T-cell (primary cell): ENCODE measurements at regions not wholly inside any gene's neighbourhood (a gene's known extent, or its start where the extent isn't known, plus 50 kb on each side); places are given as distances from the start of the nearest gene placed in this dataset.

Experiments used
- ATAC-seq, 4 experiments: fragments of 200-7000 bp in 3 of 4; fragments of 150-1000 bp in 1 of 4; cut with Tn5 transposase; replicated peaks in 1 of 4; 1 replicate in 3 of 4; 2 replicates in 1 of 4; pipeline ENCODE4 v1.10.0; 2021; ENCODE audit warnings: moderate library complexity in 3 of 4, mild to moderate bottlenecking in 2 of 4, moderate number of reproducible peaks in 1 of 4
- CTCF ChIA-PET, 2 donors: fragments of 300-600 bp; sonication (Branson Sonifier 250); formaldehyde crosslinking; loops; one replicate each; lab custom pipeline; 2022; ENCODE audit warnings: antibody characterized with exemption in 2 of 2; lab: Charles Lee
- POLR2A ChIA-PET, 2 donors: fragments of 300-600 bp; sonication (Branson Sonifier 250); formaldehyde crosslinking; loops; one replicate each; lab custom pipeline; 2022; ENCODE audit warnings: antibody characterized with exemption in 2 of 2; lab: Charles Lee
- DNase-seq, 35 experiments: peaks; one replicate each; pipeline versions ENCODE4 v3.0.0 to v3.0.0-alpha.2; 2013 to 2023
- H3K27ac ChIP-seq: one replicate; pipeline ENCODE4 v1.5.1; 2013; ENCODE audit warnings: low read length
- H3K27me3 ChIP-seq, 2 experiments: replicated peaks in 1 of 2; 1 replicate in 1 of 2; 2 replicates in 1 of 2; pipeline versions ENCODE4 v1.6.1 to v1.7.0; 2013; ENCODE audit warnings: low read length in 1 of 2, mixed read lengths in 1 of 2; ENCODE audit not compliant: control insufficient read depth in 2 of 2, insufficient read depth in 2 of 2; ENCODE audit errors: extremely low read depth in 1 of 2
- H3K36me3 ChIP-seq, 2 donors: 1 replicate in 1 of 2; 2 replicates in 1 of 2; pipeline versions ENCODE4 v1.6.1 to v1.7.0; 2013; ENCODE audit warnings: low read length in 1 of 2; ENCODE audit not compliant: control insufficient read depth in 2 of 2, insufficient read depth in 1 of 2; ENCODE audit errors: extremely low read depth in 1 of 2
- H3K4me1 ChIP-seq, 2 experiments: 1 replicate in 1 of 2; 2 replicates in 1 of 2; pipeline versions ENCODE4 v1.6.1 to v1.7.0; 2013; ENCODE audit warnings: low read length in 2 of 2, mixed read lengths in 1 of 2; ENCODE audit not compliant: insufficient read depth in 2 of 2, control insufficient read depth in 1 of 2; ENCODE audit errors: extremely low read depth in 1 of 2
- H3K4me3 ChIP-seq, 2 donors: 1 replicate in 1 of 2; 2 replicates in 1 of 2; pipeline versions ENCODE4 v1.5.1 to v1.7.0; 2013; ENCODE audit warnings: mild to moderate bottlenecking in 2 of 2, low read length in 1 of 2, moderate library complexity in 1 of 2; ENCODE audit not compliant: control insufficient read depth in 1 of 2; ENCODE audit errors: extremely low read depth in 1 of 2
- H3K9me3 ChIP-seq: 2 replicates; pipeline ENCODE4 v1.7.0; 2013
- H3K27ac Mint-ChIP-seq, 2 donors: one replicate each; pipeline ENCODE4 v1.8.0; 2020 to 2021; ENCODE audit warnings: mild to moderate bottlenecking in 2 of 2, mixed read lengths in 2 of 2
- H3K27me3 Mint-ChIP-seq, 2 donors: one replicate each; pipeline ENCODE4 v1.8.0; 2021 to 2022; ENCODE audit warnings: mixed read lengths in 2 of 2
- H3K36me3 Mint-ChIP-seq: one replicate; pipeline ENCODE4 v1.8.0; 2021; ENCODE audit warnings: mixed read lengths
- H3K4me1 Mint-ChIP-seq, 3 donors: one replicate each; pipeline ENCODE4 v1.8.0; 2020 to 2022; ENCODE audit warnings: mixed read lengths in 3 of 3, mild to moderate bottlenecking in 1 of 3
- H3K4me3 Mint-ChIP-seq, 3 donors: one replicate each; pipeline ENCODE4 v1.8.0; 2020 to 2022; ENCODE audit warnings: mild to moderate bottlenecking in 3 of 3, mixed read lengths in 3 of 3, moderate library complexity in 3 of 3
- H3K9me3 Mint-ChIP-seq, 3 donors: one replicate each; pipeline ENCODE4 v1.8.0; 2020 to 2022; ENCODE audit warnings: mixed read lengths in 3 of 3
- WGBS: methylation state at CpG from one replicate; pipeline ENCODE4 v1.1.5; 2013; ENCODE audit warnings: missing lambda C conversion rate; ENCODE audit not compliant: insufficient coverage; 5-methylcytosine and 5-hydroxymethylcytosine counted together

GRCh38 chr9:96131825-96132224 is 170.2 kb downstream of the HSD17B3 start:
- Mint-ChIP-seq H3K27ac (no peak overlapping the region), H3K4me3 (no peak overlapping the region), H3K4me1 (peaks cover 0 to 8% (median 3%) of the 10 kb centered on the region in 3 donors), H3K27me3 (peaks cover 2 to 11% of the 10 kb centered on the region in 2 donors), H3K36me3 (peaks cover 7% of the 10 kb centered on the region), H3K9me3 (peaks cover 0 to 13% (median 5%) of the 10 kb centered on the region in 3 donors)
- H3K4me1 ChIP-seq, result no peaks in the 10 kb centered on the region
- no peaks in the 10 kb centered on the region for H3K36me3 ChIP-seq
- ATAC-seq (no peak), DNase-seq (no peak)
- no peaks in the 10 kb centered on the region for H3K27me3 ChIP-seq
- H3K27ac ChIP-seq, result no peak overlapping the region
- no peak overlapping the region for H3K4me3 ChIP-seq
- H3K9me3 ChIP-seq, result no peaks in the 10 kb centered on the region
- POLR2A ChIA-PET, result no interaction called here
- no CpG with 5 or more reads among the region's 4 CpGs for WGBS
- CTCF ChIA-PET, result no interaction called here

GRCh38 chr9:96130970-96131369 is 171.0 kb downstream of the HSD17B3 start:
- DNase-seq (no peak), ATAC-seq (no peak)
- CTCF ChIA-PET, result no interaction called here
- peaks cover 0 to 13% (median 5%) of the 10 kb centered on the region in 3 donors for H3K9me3 Mint-ChIP-seq
- Histone ChIP-seq H3K27me3 (no peaks in the 10 kb centered on the region), H3K27ac (no peak overlapping the region), H3K4me1 (no peaks in the 10 kb centered on the region), H3K9me3 (no peaks in the 10 kb centered on the region), H3K4me3 (no peak overlapping the region), H3K36me3 (no peaks in the 10 kb centered on the region)
- H3K4me3 Mint-ChIP-seq, result no peak overlapping the region
- H3K27me3 Mint-ChIP-seq, result peaks cover 2 to 11% of the 10 kb centered on the region in 2 donors
- H3K36me3 Mint-ChIP-seq, result peaks cover 7% of the 10 kb centered on the region
- H3K27ac Mint-ChIP-seq, result no peak overlapping the region
- POLR2A ChIA-PET, result no interaction called here
- H3K4me1 Mint-ChIP-seq, result peaks cover 0 to 6% (median 3%) of the 10 kb centered on the region in 3 donors
- WGBS, result 90% methylated on average over 3 of the region's 3 CpGs

DNA sequence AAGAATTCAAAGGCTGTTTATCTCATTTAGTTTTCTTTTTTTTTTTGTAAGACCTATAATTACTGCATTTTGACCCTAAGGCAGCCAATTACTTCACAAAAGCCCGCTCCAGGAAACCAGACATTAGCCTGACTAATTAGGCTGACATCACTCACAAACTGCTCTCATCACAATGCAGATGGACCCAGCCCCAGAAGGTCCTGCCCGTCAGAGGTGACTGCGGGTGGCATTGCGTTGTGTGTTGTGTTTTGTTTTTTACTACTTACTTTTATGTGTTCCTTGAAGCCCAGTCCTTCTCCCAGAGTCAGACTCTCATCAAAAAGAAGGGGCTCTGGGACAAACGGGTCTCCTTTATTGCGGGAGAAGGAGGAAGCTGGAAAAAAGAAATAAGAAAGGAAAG is 172.2 kb downstream of the HSD17B3 start:
- no peaks in the 10 kb centered on the region for H3K36me3 ChIP-seq
- no peaks in the 10 kb centered on the region for H3K27me3 ChIP-seq
- Mint-ChIP-seq H3K9me3 (peaks cover 0 to 13% (median 5%) of the 10 kb centered on the region in 3 donors), H3K36me3 (peaks cover 7% of the 10 kb centered on the region), H3K4me1 (no peaks in the 10 kb centered on the region), H3K27me3 (peaks cover 2 to 11% of the 10 kb centered on the region in 2 donors), H3K27ac (no peak overlapping the region), H3K4me3 (no peak overlapping the region)
- no peaks in the 10 kb centered on the region for H3K4me1 ChIP-seq
- no peak overlapping the region for H3K4me3 ChIP-seq
- WGBS, result no CpG with 5 or more reads among the region's 6 CpGs
- H3K27ac ChIP-seq, result no peak overlapping the region
- POLR2A ChIA-PET, result interaction anchor here in 1 of 2 donors (0.6 kb wide), 1 partner anchor 242 kb away, joined by 4 read pairs; no protein-coding TSS in a partner anchor
- DNase-seq (no peak), ATAC-seq (no peak)
- no peaks in the 10 kb centered on the region for H3K9me3 ChIP-seq
- CTCF ChIA-PET, result no interaction called here

DNA sequence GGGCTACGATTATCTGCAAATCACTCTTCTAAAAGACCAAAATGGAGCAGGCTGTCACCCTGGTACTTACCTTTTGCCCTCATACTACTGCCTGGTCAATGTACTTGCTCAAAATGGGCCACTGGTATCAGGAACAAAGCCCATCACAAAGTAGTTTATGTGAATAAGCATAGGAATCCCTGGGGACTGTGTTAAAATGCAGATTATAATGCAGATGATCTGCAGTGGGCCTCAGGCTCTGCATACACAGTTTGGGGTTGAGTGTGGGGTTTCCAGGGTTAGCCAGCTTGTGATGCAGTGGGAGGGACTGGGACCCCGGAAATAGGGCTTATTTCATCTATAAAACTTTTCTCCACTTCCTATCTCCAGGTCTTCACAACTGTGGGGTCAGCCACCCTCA is 173.1 kb downstream of the HSD17B3 start:
- Mint-ChIP-seq H3K36me3 (peaks cover 7% of the 10 kb centered on the region), H3K27me3 (peaks cover 2 to 11% of the 10 kb centered on the region in 2 donors), H3K4me3 (no peak overlapping the region), H3K9me3 (peaks cover 0 to 13% (median 5%) of the 10 kb centered on the region in 3 donors), H3K27ac (no peak overlapping the region), H3K4me1 (no peaks in the 10 kb centered on the region)
- Histone ChIP-seq H3K27ac (no peak overlapping the region), H3K36me3 (no peaks in the 10 kb centered on the region), H3K27me3 (no peaks in the 10 kb centered on the region), H3K9me3 (no peaks in the 10 kb centered on the region), H3K4me1 (no peaks in the 10 kb centered on the region), H3K4me3 (no peak overlapping the region)
- POLR2A ChIA-PET, result no interaction called here
- 80% methylated on average over 1 of the region's 2 CpGs for WGBS
- CTCF ChIA-PET, result no interaction called here
- DNase-seq (no peak), ATAC-seq (no peak)

DNA sequence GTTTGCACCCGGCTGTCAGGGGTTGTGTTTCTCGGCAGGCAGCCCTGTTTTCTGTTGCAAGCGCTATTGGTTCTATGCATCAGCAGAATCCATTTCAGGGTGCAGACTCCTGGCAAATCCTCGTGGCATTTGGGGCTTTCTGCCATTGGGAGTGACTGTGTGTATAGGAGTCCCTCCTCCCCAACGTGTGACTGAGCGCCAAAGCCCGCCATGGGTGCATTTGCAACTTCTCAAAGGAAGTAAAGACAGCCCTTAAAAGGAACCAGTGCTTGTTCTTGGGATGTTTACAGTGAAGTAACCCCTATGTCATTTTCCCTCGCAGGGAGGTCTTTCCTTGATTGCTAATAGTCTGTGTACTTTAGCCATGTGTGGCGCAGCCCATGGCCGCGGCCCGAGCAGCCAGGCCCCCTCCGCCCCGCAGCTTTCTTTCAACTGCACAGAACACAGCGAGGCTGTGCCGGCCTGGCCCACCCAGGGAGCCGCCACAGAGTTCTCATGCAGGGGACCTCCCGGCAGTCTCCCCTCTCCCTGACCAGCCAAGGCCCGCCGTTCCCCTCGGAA is 175.6 kb downstream of the HSD17B3 start:
- H3K27ac Mint-ChIP-seq, result no peak overlapping the region
- CTCF ChIA-PET, result no interaction called here
- 96% methylated on average over 15 of the region's 21 CpGs for WGBS

DNA sequence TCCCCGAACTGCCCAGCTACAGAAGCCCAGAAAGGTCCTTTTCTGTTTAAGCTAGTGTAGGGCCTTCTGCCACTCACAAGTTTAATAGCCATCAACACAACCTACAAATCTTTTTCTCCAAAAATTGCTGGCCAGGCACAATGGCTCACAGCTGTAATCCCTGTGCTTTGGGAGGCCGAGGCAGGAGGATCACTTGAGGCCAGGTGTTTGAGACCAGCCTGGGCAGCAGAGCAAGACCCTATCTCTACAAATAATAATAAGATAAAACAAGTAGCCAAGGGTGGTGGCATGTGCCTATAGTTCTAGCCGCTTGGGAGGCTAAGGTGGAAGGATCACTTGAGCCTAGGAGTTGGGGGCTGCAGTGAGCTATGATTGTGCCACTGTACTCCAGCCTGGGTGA is 176.4 kb downstream of the HSD17B3 start:
- Histone ChIP-seq H3K27me3 (no peaks in the 10 kb centered on the region), H3K4me3 (no peak overlapping the region), H3K27ac (no peak overlapping the region), H3K36me3 (no peaks in the 10 kb centered on the region), H3K9me3 (no peaks in the 10 kb centered on the region), H3K4me1 (no peaks in the 10 kb centered on the region)
- DNase-seq, result no peak
- Mint-ChIP-seq H3K9me3 (no peaks in the 10 kb centered on the region), H3K4me3 (no peak overlapping the region), H3K36me3 (no peaks in the 10 kb centered on the region), H3K27me3 (peaks cover under 1 to 2% of the 10 kb centered on the region in 2 donors), H3K27ac (no peak overlapping the region), H3K4me1 (peaks cover 0 to 8% (median 0%) of the 10 kb centered on the region in 3 donors)
- WGBS, result 40% methylated on average over 2 of the region's 3 CpGs
- CTCF ChIA-PET, result no interaction called here
- no peak for ATAC-seq
- POLR2A ChIA-PET, result no interaction called here

More for the DNA sequence above, 175.6 kb downstream of the HSD17B3 start:
- H3K36me3 Mint-ChIP-seq, result no peaks in the 10 kb centered on the region
- DNase-seq (no peak), ATAC-seq (no peak)
- Histone ChIP-seq H3K4me1 (no peaks in the 10 kb centered on the region), H3K36me3 (no peaks in the 10 kb centered on the region), H3K4me3 (no peak overlapping the region), H3K9me3 (no peaks in the 10 kb centered on the region), H3K27ac (no peak overlapping the region), H3K27me3 (no peaks in the 10 kb centered on the region)
- H3K27me3 Mint-ChIP-seq, result peaks cover 2 to 6% of the 10 kb centered on the region in 2 donors
- POLR2A ChIA-PET, result no interaction called here
- H3K4me1 Mint-ChIP-seq, result peaks cover 0 to 2% (median 0%) of the 10 kb centered on the region in 3 donors
- H3K9me3 Mint-ChIP-seq, result no peaks in the 10 kb centered on the region
- no peak overlapping the region for H3K4me3 Mint-ChIP-seq
